Activated CD4-positive, alpha-beta T cell treated with anti-CD3 and anti-CD28 coated beads, Interleukin-2, amount 50 U/mL, for 1 hour (primary cell): ENCODE measurements at regions not wholly inside any gene's neighbourhood (a gene's known extent, or its start where the extent isn't known, plus 50 kb on each side); places are given as distances from the start of the nearest gene placed in this dataset.

Source experiments
- DNase-seq: peaks from one replicate; pipeline ENCODE4 v3.0.0-alpha.2; 2020

DNA sequence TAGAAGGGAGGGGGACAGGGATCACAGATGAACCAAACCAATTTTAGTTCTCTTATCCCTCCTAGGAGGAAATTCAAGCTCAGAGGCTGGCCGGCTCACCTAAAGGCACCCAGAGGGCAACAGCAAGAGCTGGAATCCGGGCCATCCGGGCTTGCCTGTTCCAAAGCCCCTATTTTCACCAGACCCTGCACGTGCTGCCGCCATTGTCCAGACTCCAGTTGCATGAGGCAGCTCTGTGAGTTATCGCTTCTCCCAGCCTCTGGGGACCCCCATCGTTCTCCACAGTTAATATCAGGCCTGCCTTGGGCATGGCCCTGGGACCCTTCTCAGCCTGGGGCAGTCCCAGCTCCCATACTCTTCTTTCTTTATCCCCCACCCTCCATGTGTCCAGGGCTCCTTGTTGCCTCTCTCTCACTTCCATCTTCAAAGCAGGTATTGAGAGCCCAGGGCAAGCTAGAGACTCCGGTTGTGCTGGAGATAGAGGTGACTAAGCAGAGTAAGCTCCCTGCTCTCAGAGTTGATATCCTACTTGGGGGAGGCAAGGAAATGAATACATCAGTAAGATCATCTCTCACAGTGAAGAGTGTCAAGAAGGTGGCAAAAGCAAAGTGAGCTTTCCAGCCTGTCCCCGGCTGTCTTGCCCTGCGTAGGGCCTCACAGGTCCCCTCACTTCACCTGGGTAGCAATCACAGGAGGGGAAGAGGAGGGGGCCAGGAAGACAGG lies 322.8 kb downstream of the UACA start:
- DNase-seq = no peak

DNA sequence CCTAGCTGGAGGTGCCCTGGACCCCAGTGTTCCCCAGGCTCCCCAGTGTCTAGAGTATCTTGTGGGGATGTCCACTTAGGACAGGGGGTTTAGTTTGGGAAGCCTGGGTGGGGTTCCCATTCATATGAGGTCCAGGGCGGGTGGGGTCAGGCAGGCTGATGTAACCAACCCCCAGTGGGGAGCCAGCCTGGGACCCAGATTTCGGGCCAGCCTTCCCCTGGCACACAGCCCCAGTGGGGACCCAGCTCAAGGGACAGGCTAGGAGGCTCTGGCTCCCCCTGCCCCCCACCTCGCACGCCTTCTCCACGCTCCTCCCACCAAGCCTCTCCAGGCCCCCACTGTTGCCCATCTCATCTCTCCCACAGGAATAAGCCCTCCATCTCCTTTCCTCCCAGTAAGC lies 323.5 kb downstream of the UACA start:
- no peak for DNase-seq

DNA sequence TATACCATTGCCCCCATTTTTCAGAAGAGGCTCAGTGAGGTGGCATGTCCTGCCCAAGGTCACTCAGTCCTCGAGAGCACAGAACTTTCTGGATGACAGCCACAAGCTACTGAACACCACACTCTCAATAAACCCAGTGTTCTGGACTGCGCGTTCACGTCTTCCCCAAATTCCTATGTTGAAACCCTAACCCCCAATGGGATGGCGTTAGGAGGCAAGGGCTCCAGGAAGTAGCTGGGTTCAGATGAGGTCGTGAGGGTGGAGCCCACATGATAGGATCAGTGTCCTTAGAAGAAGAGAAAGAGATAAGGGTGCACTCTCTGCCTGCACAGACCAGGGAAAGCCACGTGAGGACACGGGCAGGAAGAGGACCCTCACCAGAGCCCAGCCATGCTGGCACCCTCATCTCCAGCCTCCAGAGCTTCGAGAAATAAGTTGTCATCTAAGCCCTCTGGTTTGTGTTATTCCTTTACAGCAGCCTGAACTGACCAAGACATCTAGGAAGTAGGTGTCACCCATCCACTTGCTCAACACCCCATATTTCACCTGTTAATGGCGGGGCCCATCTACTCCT lies 324.0 kb downstream of the UACA start:
- DNase-seq = no peak

DNA sequence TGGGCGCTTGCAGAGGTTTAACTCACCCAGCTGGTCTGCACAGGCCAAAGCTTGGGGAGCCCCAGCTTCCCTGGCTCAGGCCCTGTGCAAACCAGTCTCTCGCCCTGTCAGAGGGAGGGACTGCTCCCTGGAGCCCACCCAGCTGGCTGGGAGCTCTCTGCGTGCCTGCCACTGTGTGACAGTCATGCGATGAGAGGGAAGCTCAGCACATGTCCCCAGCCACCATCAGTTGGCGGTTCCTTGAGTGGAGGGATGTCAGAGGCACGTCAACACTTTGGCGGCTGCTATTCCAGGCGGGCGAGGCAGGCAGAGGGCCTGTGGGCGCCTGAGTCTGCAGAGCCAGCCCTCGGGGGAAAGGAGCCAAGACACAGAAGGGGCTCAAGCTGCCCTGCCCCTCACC lies 324.6 kb downstream of the UACA start:
- no peak for DNase-seq

DNA sequence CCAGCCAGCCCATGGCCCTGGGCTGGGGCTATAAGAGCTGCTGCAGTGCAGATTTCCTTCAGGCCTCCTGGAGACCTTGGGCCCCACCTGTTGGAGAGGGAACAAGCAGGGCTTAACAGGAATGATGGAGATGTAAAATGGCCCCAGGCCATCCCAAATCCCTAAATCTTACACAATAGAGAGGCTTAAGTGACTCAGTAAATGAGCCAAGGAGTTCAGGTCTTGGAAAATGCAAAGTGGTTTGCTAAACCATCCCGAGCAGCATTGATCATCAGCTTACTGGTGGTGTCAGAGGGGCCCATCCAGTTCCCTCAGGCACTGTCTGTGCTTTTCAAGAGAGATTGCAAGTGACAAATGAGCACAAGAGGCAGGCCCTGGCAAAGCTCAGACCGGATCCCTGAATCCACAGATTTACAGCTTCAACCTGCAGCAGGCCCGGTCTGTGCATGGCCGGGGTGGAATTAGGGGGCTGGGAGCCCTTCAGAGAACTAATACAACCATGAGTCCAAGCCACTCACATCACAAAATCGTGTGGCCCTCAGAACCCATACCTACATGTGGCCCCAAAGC lies 325.4 kb downstream of the UACA start:
- DNase-seq = no peak

DNA sequence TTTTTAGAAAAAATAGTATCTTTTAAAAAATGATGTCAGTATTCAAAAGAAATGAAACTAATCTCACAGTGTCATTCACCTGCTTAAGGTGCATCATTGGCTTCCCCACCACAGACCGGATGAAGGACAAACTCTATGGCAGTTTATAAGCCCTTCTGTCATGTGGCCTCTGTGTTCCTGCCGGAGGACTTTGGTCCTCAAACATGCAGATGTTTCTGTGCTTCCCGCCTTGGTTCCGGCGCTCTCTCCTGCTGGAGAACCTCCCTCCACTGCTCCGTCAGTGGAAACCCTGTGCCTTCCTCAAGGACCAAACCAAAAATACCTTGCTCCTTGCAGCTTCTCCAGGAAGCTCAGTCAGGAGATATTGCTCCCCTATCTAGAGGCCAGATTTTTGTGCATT lies 326.3 kb downstream of the UACA start:
- no peak for DNase-seq

DNA sequence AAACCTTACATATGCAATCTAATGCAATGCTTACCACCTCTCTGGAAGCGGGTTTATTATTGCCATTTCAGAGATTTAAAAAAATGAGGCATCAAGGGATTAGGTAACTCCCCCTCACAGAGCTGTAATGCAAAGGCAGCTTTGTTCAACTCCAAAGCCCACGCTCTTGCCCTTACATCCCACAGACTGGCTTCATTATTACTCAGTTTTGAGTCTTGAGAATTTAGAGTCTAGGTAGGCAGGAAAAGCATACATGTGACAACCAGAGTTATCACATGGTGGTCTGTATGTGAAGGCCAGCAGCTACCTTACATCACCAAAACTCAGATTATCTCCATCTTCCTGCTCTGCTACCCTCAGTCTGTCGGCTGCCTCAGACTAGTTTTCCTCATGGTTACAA lies 326.9 kb downstream of the UACA start:
- DNase-seq = no peak

DNA sequence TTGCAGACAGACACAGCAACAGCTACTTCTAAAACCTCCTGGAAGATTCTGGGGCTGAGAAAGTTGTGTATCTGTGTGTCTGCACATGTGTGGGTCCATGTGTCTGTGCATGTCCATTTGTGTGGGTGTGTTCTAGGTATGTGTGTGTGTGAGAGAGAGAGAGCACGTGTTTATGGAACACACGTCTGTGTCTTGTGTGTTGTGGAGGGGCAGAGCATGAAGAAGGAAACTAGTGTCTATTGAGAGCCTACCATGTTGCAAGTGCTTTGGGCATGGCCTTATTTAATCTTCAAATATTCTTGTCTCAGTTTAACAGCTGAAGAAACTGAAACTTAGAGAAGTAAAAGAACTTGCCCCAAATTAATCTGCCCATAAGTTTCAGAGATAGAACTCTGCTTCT lies 327.5 kb downstream of the UACA start:
- DNase-seq = no peak

DNA sequence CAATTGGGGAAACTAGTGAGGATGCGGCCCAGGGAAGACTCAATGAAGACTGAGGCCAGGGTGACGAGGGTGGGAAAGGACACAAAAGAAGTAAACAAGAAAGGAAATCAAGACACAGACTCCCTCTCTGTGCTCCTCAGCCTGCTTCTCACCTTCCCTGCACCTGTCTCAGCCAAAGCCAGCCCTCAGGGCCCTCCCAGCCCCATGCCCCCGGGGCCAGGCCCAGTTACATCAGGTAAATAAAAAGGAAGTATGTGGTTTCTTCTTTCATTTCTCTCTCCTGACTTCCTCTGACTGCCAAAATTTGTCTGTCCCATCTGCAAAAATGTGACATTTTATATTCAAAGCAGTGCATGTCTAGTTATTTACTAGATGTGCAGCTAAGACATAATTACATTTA lies 328.0 kb downstream of the UACA start:
- no peak for DNase-seq

DNA sequence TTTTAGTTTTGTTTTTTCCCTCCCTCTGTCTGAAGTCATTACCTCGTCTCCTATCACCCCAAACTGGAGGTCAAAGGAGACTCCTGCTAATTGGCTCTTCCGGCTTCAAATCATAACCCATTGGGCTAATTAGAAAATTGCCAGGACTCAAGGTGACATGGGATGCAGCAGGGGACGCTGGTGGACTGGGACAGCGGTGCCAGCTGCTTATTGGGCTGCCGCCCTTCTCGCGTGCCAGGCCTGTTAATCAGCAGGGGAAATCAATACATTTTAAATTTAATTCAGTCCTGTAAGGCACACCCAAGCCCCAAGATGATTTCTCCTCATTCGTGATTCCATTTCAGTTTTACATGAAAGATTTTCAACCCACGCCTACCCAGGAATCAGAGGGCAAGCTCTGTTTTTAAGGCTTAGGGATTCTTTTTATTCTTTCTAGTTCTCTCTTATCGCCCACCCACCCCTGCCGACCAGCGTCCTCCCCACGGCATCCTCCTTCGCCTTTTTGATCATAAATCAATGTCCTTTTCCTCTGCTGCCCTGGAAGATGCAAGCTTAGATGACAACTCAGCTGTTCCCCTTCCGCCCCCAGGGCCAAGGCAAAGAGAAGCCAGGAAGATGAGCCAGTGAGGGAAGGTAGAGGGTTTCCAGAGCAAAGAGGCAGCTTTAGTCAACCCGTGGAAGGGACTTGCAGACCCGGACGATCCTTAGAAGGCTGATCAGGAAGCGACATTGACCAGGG lies 329.6 kb downstream of the UACA start:
- DNase-seq = no peak

DNA sequence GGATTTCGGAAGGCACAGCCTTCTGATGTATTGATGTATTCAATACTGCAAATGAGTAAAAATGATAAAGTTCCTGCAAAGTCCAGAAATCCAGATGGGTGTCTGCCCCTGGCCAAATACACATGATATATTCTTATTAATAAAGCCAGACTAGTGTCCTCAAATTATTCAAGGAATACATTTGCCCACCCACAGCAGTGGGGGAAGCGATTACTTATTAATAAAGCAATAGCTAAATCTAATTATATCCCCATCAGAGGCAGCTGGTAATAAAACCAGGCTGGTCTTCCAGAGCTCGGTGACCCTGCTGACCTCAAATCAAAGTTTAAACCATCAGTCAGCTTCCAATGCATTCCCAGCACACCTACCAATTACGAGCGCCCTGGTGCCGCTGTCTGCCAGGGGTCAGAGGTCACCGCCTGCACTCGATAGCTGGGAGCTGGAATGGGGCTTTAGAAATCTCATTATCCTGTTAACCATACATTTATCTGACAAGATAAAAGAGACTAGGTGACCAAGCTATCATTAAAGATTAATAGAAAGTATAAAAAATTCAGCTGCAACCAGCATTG lies 330.3 kb downstream of the UACA start:
- DNase-seq = no peak

DNA sequence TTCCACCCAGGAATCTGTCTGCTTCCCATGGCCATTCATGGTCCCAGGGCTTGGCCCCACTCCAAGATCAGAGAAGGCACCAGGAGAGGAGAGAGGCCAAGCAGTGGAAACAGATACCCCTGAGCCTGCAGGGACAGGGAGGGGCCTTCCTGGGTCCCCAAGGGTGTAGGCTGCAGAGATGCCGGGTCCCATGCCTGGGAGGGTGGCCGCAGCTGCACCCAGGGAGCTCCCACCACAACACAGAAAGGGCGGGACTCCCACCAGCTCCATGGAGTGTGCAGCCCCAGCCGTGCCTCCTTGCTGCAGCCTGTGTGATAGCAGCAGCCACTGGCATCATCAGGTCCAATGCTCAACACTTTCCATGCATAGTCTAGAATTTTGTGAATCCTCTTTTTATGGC lies 331.5 kb downstream of the UACA start:
- no peak for DNase-seq

DNA sequence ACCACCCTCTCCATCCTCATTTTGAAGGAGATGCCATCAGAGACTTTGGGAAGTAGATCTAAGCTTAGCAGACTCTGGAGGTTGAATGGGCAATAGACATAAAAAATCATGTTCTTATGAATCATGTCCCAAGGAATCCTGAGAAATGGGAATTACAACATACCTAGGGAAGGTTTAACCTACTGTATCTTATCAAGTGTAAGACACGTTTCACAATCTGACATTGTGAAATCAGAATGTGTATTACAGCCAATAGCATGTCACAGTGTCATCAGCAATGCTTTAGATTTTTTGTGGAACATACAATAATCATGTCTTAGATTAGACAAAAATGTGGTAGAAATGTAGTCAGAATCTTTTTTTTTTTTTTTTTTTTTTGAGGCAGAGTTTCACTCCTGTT lies 332.4 kb upstream of the TLE3 start:
- DNase-seq = no peak

DNA sequence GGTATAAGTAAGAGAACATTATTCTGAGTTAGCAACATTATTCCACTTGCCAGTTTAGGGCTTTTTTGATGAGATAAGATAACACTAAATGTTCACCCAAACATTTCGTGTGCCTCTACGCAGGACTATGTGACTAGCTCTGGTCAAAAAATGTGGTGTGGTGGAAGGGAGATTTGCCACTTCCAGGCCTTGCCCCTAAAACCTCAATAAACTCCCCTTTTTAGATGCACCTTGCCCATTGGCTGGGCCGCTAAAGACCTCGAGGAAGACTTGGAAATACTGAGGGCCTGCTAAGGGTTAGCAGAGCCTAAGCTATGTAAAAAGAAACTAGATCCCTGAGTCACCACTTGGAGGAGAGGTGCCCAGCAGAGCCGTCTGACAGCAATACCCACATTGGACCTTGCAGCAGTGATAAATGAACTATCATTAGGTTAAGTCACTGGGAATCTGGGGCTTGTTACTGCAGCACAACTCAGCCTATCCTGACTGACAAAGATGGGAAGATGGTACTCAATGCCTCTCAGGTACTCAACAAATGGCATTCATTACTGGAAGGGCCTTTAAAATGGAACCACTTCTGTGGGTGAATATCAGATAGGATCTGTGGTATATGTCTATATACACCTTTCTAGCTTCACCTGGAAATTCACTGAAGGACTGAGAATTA lies 331.5 kb upstream of the TLE3 start:
- no peak for DNase-seq

DNA sequence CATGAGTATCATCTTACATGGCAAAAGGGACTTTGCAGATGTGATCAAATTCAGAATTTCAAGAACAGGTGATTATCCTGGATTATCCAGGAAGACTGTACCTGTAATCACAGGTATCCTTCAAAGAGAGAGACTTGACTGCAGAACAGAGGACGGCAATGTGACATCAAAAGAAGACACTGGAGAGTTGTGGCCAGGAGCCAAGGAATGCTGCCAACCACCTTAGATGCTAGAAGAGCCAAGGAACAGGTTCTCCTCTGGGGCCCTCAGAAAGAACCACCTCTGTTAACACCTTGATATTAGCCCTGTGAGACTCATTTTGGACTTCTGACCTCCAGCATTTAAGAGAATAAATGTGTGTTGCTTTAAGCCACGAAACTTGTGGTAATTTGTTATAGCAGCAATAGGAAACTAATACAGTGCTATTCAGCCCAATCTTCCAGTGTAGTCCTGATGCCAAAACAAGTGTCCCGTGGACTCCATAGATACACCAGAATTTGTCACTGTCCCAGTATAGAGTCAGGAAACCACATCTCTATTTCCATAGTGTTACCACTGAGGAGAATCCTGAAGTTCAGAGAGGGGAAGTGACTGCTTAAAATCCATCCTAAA lies 330.6 kb upstream of the TLE3 start:
- no peak for DNase-seq

DNA sequence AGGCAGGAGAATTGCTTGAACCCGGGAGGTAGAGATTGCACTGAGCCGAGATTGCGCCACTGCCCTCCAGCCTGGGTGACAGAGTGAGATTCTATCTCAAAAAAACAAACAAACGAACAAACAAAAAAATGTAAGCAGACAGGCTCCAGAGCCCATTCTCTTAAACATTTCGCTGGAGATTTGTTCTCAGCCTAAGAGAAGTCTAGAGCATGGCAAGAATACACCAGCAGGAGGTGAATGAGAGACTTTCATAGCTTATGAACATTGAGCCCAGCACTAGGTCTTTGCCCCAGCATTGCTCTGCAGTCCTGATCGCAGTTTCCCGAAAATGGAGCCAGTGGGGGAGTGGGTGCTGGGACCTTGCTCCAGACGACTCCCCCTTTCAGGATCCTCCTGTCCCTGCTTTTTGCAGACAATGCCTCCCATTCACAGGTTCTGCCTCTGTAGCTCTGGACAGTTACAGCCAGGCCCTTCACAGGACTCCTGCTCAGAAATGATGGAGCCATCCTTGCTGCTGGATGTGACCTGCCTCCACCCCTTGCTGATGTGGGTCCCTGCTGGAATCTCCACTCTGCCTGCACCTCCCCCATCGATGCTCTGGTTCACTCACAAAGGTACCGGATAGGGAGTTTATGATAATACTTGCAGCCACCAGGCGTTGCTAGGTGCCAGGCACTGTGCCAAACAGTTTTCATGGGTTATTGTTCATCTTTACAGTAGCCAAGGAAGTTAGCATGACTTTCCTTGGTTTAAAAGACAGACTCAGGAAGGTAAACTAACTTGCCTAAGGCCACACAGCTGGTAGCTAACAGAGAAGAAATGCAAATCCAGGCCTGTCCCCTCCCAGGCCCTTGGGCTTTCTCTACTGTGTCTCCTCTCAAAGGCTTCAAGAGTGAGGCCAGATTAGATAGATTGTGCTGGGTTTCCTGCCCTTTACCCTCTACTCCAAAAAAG lies 329.7 kb upstream of the TLE3 start:
- no peak for DNase-seq

DNA sequence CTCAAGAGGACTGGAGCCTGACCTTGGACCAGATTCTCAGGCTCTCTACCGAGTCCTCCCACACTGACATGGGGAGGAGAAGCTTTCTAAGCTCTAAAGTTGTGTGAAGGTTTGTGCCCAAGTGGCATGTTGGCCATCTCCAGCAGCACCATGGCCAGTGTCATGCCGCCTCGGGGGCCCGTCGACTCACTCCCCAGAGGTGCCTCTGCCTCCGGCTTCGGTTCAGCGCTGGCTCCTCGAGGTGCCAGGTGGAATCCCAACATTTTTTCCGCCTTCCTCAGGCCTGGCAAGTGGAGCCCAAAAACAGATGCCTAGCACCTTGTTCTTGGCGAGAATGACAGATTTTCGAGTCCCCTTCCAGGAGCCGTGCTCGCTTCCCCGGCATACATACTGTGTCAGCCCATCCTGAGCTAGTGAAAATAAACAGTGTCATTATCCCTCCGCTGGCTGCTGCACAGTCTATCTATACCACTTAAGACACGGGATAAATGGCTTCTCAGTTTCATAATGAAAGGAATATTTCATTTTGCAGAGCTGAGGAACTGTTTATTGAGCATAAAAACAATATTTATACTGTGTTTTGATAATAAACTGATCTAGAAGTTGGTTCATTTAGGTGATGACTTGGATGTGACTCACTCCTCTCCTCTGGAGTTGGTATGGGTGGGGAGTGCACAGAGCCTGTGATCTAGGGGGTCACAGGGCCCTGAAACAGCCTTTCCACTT lies 328.5 kb upstream of the TLE3 start:
- DNase-seq = no peak

DNA sequence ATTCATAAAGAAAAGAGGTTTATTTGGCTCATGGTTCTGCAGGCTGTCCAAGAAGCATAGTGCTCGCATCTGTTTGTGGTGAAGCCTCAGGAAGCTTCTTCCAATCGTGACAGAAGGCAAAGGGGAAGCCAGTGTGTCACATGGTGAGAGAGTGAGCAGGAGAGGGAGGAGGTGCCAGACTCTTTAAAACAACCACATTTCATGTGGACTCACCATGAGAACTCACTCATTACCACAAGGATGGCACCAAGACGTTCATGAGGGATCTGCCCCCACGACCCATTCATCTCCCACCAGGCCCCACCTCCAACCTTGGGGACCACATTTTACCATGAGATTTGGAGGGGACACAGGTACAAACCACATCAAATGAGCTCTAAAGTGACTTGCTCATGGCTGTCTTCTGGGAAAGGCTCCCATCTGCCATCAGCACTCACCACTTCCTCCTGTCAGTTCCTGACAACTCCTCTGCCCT lies 327.3 kb upstream of the TLE3 start:
- DNase-seq = no peak

DNA sequence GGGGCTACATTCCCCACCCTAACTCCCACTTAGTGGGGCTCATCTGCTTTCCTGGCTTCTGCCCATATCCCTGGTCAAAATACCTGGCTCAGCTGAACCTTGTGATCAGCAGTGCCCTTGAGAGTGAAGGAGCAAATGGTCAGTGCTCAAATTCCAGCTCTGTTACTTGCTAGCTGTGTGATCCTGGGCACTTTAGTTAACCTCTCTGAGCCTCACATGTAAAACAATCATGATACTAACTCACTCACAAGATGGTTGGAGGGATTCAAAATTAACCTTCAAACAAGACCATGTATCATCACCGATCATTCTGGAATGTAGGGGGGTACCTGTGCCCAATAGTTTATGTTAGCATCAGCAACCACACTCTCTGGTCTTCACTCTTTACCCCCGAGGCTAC lies 325.6 kb upstream of the TLE3 start:
- DNase-seq = no peak

DNA sequence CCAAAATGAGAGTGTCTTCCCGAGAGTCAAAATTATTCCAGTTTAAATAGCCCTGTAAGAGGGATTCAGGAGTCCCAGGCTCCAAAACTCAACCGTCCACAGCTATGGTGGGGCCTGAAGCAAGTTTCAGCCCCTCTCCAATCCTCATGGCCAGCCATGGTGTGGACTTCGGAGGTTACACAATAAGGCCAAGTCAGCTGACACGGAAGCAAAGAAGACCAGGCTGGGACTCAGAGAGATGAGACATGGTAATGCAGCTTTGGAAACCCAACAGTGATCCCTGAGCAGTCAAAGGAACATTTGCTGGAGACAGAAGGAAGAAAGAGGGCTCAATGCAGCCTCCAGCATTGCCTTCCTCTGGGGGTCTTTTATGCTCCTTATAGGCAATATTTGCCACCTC lies 324.6 kb upstream of the TLE3 start:
- DNase-seq = no peak
